Nephron (organoid): ENCODE measurements at regions not wholly inside any gene's neighbourhood (a gene's known extent, or its start where the extent isn't known, plus 50 kb on each side); places are given as distances from the start of the nearest gene placed in this dataset.

Source experiments
- H3K27ac Mint-ChIP-seq, 3 experiments: 2 replicates each; pipeline ENCODE4 v1.8.0; 2020; ENCODE audit warnings: mixed read lengths in 3 of 3, mild to moderate bottlenecking in 2 of 3, moderate library complexity in 1 of 3
- H3K27me3 Mint-ChIP-seq: 2 replicates; pipeline ENCODE4 v1.8.0; 2021; ENCODE audit warnings: low read depth, mild to moderate bottlenecking, moderate library complexity, mixed read lengths
- H3K36me3 Mint-ChIP-seq: 2 replicates; pipeline ENCODE4 v1.8.0; 2020; ENCODE audit warnings: low read depth, mixed read lengths
- H3K4me1 Mint-ChIP-seq: 2 replicates; pipeline ENCODE4 v1.8.0; 2020; ENCODE audit warnings: mixed read lengths
- H3K4me3 Mint-ChIP-seq, 3 experiments: 2 replicates each; pipeline ENCODE4 v1.8.0; 2020; ENCODE audit warnings: mild to moderate bottlenecking in 3 of 3, mixed read lengths in 3 of 3, moderate library complexity in 2 of 3
- H3K9me3 Mint-ChIP-seq: 2 replicates; pipeline ENCODE4 v1.8.0; 2020; ENCODE audit warnings: mixed read lengths
- TF ChIP-seq, protein P1 (sequence below), 3 experiments: fragments of 200-600 bp; sonication (generic); IDR thresholded peaks; one replicate each; pipeline ENCODE4 v1.5.0; 2021; ENCODE audit warnings: antibody characterized with exemption in 3 of 3; ENCODE audit not compliant: unreplicated experiment in 3 of 3

DNA sequence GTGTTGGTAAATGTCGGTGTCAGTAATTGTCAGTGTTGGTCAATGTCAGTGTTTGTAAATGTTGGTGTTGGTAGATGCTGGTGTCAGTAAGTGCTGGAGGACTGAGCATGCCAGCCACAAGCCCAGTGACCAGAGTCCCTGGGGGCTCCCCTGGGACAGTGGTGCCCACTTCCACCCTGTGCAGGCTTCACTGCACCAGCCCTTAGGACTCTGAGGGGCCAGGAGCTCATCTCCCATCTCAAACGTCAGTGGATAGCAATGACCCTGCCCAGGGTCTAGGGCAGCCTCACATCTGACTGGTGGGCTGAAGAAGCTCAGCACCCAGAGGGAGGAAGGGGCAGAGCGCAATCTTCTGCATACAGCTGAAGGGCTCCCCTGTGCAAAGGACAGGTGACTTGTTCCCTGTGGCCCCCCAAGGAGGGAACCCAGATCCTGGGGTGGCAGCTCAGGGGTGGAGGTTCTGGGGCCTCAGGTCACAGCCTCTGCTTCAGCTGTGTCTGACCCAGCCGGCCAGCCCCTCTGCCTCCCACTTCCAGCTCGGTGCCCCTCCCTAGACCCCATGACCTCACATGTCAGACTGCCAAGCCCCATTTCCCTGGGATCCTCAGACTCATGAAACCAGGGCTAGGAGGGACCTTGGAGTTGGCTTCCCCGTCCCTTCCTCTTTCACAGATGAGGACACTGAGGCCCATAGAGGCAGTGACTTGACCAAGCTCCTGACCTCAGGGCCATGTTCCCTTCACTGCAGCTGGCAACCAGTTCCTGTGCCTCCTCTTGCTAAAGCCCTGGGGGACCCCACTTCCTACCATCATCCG is 138.4 kb downstream of the CRYBB2 start:
- H3K4me1 Mint-ChIP-seq: no peaks in the 10 kb centered on the region
- no peaks in the 10 kb centered on the region for H3K27me3 Mint-ChIP-seq
- no peaks in the 10 kb centered on the region for H3K9me3 Mint-ChIP-seq
- H3K27ac Mint-ChIP-seq: no peak overlapping the region
- TF ChIP-seq, protein P1, sequence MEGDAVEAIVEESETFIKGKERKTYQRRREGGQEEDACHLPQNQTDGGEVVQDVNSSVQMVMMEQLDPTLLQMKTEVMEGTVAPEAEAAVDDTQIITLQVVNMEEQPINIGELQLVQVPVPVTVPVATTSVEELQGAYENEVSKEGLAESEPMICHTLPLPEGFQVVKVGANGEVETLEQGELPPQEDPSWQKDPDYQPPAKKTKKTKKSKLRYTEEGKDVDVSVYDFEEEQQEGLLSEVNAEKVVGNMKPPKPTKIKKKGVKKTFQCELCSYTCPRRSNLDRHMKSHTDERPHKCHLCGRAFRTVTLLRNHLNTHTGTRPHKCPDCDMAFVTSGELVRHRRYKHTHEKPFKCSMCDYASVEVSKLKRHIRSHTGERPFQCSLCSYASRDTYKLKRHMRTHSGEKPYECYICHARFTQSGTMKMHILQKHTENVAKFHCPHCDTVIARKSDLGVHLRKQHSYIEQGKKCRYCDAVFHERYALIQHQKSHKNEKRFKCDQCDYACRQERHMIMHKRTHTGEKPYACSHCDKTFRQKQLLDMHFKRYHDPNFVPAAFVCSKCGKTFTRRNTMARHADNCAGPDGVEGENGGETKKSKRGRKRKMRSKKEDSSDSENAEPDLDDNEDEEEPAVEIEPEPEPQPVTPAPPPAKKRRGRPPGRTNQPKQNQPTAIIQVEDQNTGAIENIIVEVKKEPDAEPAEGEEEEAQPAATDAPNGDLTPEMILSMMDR (IDR thresholded peaks at IDR 0.05; ENCODE audit: unreplicated experiment in 3 of 3): no peak
- H3K4me3 Mint-ChIP-seq: no peak overlapping the region
- H3K36me3 Mint-ChIP-seq: peaks cover 24% of the 10 kb centered on the region

DNA sequence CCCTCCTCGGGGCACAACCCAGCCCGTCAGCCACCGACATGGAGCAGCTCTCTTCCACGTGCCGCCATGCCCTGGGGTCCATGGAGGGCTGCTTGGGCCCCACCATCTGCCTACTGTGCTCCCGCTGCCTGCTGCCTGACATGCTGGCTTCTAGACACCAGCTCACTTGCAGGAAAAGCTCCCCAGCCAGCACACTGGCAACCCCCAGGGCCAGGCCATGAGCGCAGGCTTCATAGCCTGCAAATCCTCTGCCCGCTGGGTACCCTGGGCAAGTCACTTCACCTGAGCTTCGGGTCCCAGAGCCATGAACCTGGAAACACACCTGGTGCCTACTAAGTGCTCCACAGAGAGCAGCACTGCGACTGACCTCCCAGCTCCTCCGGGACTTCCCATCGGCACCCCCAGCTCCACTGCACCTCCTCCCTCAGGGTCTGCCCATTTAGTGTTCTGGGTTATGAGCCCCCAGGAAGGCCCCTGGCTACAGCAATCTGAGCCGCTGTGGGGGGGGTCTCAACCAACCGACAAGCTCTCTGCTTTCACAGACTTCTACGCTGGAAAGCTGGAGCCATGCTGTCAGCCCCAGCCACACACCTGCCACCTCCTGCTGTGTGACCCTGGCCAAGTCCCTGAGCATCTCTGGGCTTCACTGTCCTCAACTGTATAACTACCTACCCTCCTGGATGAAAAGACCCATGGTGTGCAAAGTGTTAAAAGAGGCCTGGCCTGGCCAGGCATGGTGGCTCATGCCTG is 139.2 kb downstream of the CRYBB2 start:
- Mint-ChIP-seq H3K27me3 (no peaks in the 10 kb centered on the region), H3K36me3 (peaks cover 23% of the 10 kb centered on the region), H3K9me3 (no peaks in the 10 kb centered on the region), H3K4me3 (no peak overlapping the region), H3K27ac (no peak overlapping the region), H3K4me1 (no peaks in the 10 kb centered on the region)
- TF ChIP-seq, protein P1 (IDR thresholded peaks at IDR 0.05; ENCODE audit: unreplicated experiment in 3 of 3): no peak

DNA sequence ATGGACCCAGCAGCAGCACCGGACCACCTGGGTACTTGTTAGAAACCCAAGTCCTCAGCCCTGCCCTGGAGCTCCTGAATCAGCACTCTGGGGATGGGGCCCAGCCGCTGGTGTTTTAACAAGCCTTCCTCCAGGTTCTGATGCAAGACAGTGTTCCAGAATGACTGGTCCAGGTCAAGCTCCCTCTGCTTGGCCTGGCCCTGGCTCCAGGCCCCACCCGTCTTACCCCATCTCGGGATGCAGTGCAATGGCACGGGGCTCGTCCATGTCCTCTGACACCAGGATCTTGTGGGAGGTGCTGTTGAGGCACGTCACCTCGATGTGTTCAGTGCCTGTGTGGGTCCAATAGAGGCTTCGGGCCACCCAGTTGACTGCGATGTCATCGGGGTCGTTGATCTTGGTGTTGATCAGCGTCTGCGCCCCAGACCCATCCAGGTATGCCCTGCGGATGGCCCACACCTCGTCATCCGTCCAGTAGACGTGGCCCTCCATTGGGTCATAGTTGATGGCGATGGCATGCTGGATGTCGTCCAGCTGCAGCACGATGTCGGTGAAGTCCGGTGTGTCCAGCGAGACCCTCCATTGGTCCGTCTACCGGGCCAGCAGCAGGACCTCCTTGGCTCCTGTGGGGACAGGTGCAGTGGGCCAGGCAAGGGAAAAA is 140.3 kb downstream of the CRYBB2 start:
- TF ChIP-seq, protein P1 (IDR thresholded peaks at IDR 0.05; ENCODE audit: unreplicated experiment in 3 of 3): no peak
- Mint-ChIP-seq H3K4me1 (no peaks in the 10 kb centered on the region), H3K36me3 (peaks cover 14% of the 10 kb centered on the region), H3K4me3 (no peak overlapping the region), H3K27ac (no peak overlapping the region), H3K27me3 (no peaks in the 10 kb centered on the region), H3K9me3 (no peaks in the 10 kb centered on the region)

DNA sequence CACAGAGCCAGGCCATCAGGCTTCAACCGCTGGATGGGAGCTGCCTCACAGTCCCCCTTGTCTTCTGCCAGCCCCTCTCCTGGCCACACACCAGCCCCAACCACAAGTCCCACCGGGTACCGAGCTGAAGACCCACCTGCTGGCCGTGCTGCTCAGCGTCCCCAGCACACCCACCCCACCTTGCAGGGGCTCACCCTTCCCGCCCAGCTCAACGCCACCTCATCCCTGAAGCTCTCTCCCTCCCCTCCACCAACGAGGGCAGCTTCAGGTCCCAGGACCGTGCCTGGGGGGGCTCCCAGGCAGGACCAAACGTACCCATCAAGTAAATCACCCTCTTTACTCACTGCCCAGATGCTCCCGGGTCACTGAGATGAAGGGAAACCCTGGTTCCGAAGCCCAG is 141.0 kb downstream of the CRYBB2 start:
- no peak overlapping the region for H3K4me3 Mint-ChIP-seq
- no peaks in the 10 kb centered on the region for H3K9me3 Mint-ChIP-seq
- H3K27ac Mint-ChIP-seq: no peak overlapping the region
- TF ChIP-seq, protein P1 (IDR thresholded peaks at IDR 0.05; ENCODE audit: unreplicated experiment in 3 of 3): no peak
- peaks cover 14% of the 10 kb centered on the region for H3K36me3 Mint-ChIP-seq
- no peaks in the 10 kb centered on the region for H3K27me3 Mint-ChIP-seq
- H3K4me1 Mint-ChIP-seq: no peaks in the 10 kb centered on the region

DNA sequence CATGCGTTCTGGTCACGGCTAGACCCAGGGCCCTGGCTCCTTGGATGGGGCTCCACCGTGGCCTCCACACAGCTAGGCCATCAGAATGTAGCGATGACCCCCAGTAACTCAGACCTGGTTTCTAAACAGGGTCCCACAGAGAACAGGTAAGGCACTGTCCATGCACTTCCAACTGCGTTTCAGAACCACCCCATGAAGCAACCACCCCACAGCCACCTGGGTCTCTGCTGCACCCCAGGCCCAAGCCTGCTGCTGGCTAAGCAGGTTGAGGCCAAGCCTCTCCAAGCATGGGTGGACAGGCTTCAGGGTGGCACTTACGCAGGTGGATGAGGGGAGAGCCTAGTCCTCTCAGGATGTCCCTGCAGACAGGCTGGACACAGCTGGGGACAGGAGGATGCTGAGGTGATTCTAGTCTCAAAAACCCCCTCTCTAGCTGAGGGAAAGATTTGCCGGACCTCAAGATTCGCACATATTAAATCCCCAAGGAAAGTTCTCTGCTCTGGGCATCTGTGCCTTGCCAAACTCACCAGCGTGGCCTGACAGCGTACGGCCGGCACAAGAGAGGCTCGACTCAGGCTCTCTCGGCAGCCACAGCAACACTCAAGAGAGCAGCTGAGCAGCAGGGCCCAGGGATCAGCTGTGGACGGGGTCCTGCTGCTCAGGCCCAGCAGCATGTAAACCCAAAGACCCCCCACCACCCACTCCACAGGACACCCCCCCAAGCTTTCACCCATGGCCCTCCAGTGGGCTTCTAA is 141.6 kb downstream of the CRYBB2 start:
- no peak overlapping the region for H3K4me3 Mint-ChIP-seq
- TF ChIP-seq, protein P1 (IDR thresholded peaks at IDR 0.05; ENCODE audit: unreplicated experiment in 3 of 3): no peak
- H3K27me3 Mint-ChIP-seq: no peaks in the 10 kb centered on the region
- no peak overlapping the region for H3K27ac Mint-ChIP-seq
- peaks cover 11% of the 10 kb centered on the region for H3K36me3 Mint-ChIP-seq
- H3K9me3 Mint-ChIP-seq: no peaks in the 10 kb centered on the region
- no peaks in the 10 kb centered on the region for H3K4me1 Mint-ChIP-seq
